PC-3 (cell line): ENCODE measurements at regions not wholly inside any gene's neighbourhood (a gene's known extent, or its start where the extent isn't known, plus 50 kb on each side); places are given as distances from the start of the nearest gene placed in this dataset.
A peak's percentile ranks its signal among the peaks of the same experiment; 100 is the strongest.

Source experiments
- ATAC-seq: fragments of 200-7000 bp; cut with Tn5 transposase; 2 replicates; pipeline ENCODE4 v1.9.1; 2020; ENCODE audit warnings: mild to moderate bottlenecking, moderate library complexity
- BruUV-seq: library from RNA; stranded (reverse); fragments of 400-500 nt; replicated peaks from 2 replicates; lab custom pipeline; 2021; lab: Mats Ljungman, UMichigan
- CTCF ChIA-PET: fragments of 300-600 bp; sonication (Branson Sonifier 250); formaldehyde crosslinking; loops from one replicate; lab custom pipeline; 2022; ENCODE audit warnings: antibody characterized with exemption; lab: Charles Lee
- POLR2A ChIA-PET: fragments of 300-600 bp; sonication (Branson Sonifier 250); formaldehyde crosslinking; loops from one replicate; lab custom pipeline; 2022; ENCODE audit warnings: antibody characterized with exemption; ENCODE audit not compliant: unreplicated experiment; lab: Charles Lee
- DNase-seq: peaks from one replicate; pipeline ENCODE4 v3.0.0-alpha.2; 2015
- H2AFZ ChIP-seq: fragments of 300-600 bp; sonication (generic); 2 replicates; pipeline ENCODE4 v1.6.0; 2016; ENCODE audit warnings: antibody characterized with exemption, low read length
- H3F3A ChIP-seq: fragments of 300-600 bp; sonication (generic); one replicate; pipeline ENCODE4 v1.6.0; 2017; ENCODE audit warnings: antibody characterized with exemption, low read length, control low read depth, mild to moderate bottlenecking; ENCODE audit not compliant: unreplicated experiment
- H3K27ac ChIP-seq: fragments of 300-600 bp; sonication (generic); 2 replicates; pipeline ENCODE4 v1.5.1; 2016; ENCODE audit warnings: mild to moderate bottlenecking, low read length
- H3K27me3 ChIP-seq: fragments of 300-600 bp; sonication (generic); 2 replicates; pipeline ENCODE4 v1.6.1; 2016; ENCODE audit warnings: low read length, mixed read lengths
- H3K36me3 ChIP-seq: fragments of 300-600 bp; sonication (generic); 2 replicates; pipeline ENCODE4 v1.6.1; 2016; ENCODE audit warnings: low read depth, mixed run types, low read length, mixed read lengths
- H3K4me1 ChIP-seq: fragments of 300-600 bp; sonication (generic); 2 replicates; pipeline ENCODE4 v1.5.1; 2016; ENCODE audit warnings: low read length; ENCODE audit not compliant: insufficient read depth
- H3K4me2 ChIP-seq: fragments of 300-600 bp; sonication (generic); 2 replicates; pipeline ENCODE4 v1.6.0; 2016; ENCODE audit warnings: low read length
- H3K4me3 ChIP-seq: fragments of 300-600 bp; sonication (generic); 2 replicates; pipeline ENCODE4 v1.5.1; 2016; ENCODE audit warnings: mild to moderate bottlenecking, low read length, mixed read lengths
- H3K79me2 ChIP-seq: fragments of 300-600 bp; sonication (generic); 2 replicates; pipeline ENCODE4 v1.6.1; 2017; ENCODE audit warnings: low read length, mixed read lengths
- H3K9ac ChIP-seq: fragments of 300-600 bp; sonication (generic); 2 replicates; pipeline ENCODE4 v1.6.0; 2016; ENCODE audit warnings: mild to moderate bottlenecking, low read length
- H3K9me2 ChIP-seq: fragments of 300-600 bp; sonication (generic); replicated peaks from 2 replicates; pipeline ENCODE4 v1.6.1; 2016; ENCODE audit warnings: mixed run types, low read length, mixed read lengths
- H3K9me3 ChIP-seq: fragments of 300-600 bp; sonication (generic); 2 replicates; pipeline ENCODE4 v1.6.1; 2016; ENCODE audit warnings: low read length, mixed read lengths
- H4K20me1 ChIP-seq: fragments of 300-600 bp; sonication (generic); 2 replicates; pipeline ENCODE4 v1.6.1; 2016; ENCODE audit warnings: low read length, mixed read lengths
- CTCF ChIP-seq: fragments of 300-600 bp; sonication (generic); conservative IDR thresholded peaks from 2 replicates; pipeline ENCODE4 v1.5.1; 2017; ENCODE audit warnings: antibody characterized with exemption, low read depth, mild to moderate bottlenecking, low read length
- EZH2 ChIP-seq: fragments of 300-600 bp; sonication (generic); IDR thresholded peaks from one replicate; pipeline ENCODE4 v1.6.1; 2017; ENCODE audit warnings: antibody characterized with exemption, mild to moderate bottlenecking, low read length; ENCODE audit not compliant: unreplicated experiment
- EZH2phosphoT487 ChIP-seq: fragments of 300-600 bp; sonication (generic); IDR thresholded peaks from 2 replicates; pipeline ENCODE4 v1.6.1; 2018; ENCODE audit warnings: mild to moderate bottlenecking, antibody characterized with exemption, low read length, borderline replicate concordance
- intact Hi-C: fragments of 100-400 bp; cut with micrococcal nuclease; formaldehyde crosslinking; loops from 2 replicates; pipeline ENCODE4 v1.9.0; 2023

GRCh38 chr13:44309794-44310757 lies 63.5 kb upstream of the SERP2 start:
- intact Hi-C loops = loop anchor here (2.0 to 10.0 kb wide), 3 partner anchors 55 to 405 kb away; no protein-coding TSS in a partner anchor
- H3K27ac ChIP-seq = peak overlapping the region; percentile 100

GRCh38 chr13:44311011-44311780 lies 62.4 kb upstream of the SERP2 start:
- peak; percentile 25 for ATAC-seq
- POLR2A ChIA-PET = interaction anchor here (0.6 kb wide), 1 partner anchor 126 kb away, joined by 4 read pairs; no protein-coding TSS in a partner anchor

More at GRCh38 chr13:44309794-44310757, 63.5 kb upstream of the SERP2 start:
- ChIA-PET POLR2A (interaction anchor here (0.6 kb wide), 2 partner anchors 125 to 248 kb away, joined by 9 to 16 read pairs; no protein-coding TSS in a partner anchor), CTCF (interaction anchor here (0.6 kb wide), 1 partner anchor 157 kb away, joined by 3 read pairs; no protein-coding TSS in a partner anchor)
- H3K4me3 ChIP-seq = no peak overlapping the region
- H3K9me2 ChIP-seq = no peaks in the 10 kb centered on the region
- peaks cover 90% of the 10 kb centered on the region for H3K4me1 ChIP-seq
- peak; percentile 68 for DNase-seq
- H3K4me2 ChIP-seq = peak overlapping the region; percentile 34
- no peaks in the 10 kb centered on the region for H3K27me3 ChIP-seq
- no peaks in the 10 kb centered on the region for H3K79me2 ChIP-seq
- H3K9ac ChIP-seq = peak overlapping the region; percentile 99
- no peaks in the 10 kb centered on the region for H3K9me3 ChIP-seq
- peaks cover 4% of the 10 kb centered on the region for H3F3A ChIP-seq
- TF ChIP-seq EZH2phosphoT487 = no peak
- TF ChIP-seq EZH2 = no peak
- no peak for TF ChIP-seq CTCF
- H4K20me1 ChIP-seq = no peaks in the 10 kb centered on the region
- no peaks in the 10 kb centered on the region for H3K36me3 ChIP-seq
- ATAC-seq = no peak
- no peak overlapping the region for H2AFZ ChIP-seq
- BruUV-seq = TSS peak; percentile 11

More at GRCh38 chr13:44311011-44311780, 62.4 kb upstream of the SERP2 start:
- Histone ChIP-seq H3K27ac (peak overlapping the region; percentile 100), H4K20me1 (no peaks in the 10 kb centered on the region), H3K79me2 (no peaks in the 10 kb centered on the region), H3F3A (peaks cover 4% of the 10 kb centered on the region), H2AFZ (no peak overlapping the region), H3K9me3 (no peaks in the 10 kb centered on the region), H3K4me3 (no peak overlapping the region), H3K4me2 (peak overlapping the region; percentile 35; the same call in 1 of the 2 replicates), H3K36me3 (no peaks in the 10 kb centered on the region), H3K27me3 (no peaks in the 10 kb centered on the region), H3K9ac (peak overlapping the region; percentile 99), H3K9me2 (no peaks in the 10 kb centered on the region), H3K4me1 (peaks cover 79% of the 10 kb centered on the region)
- intact Hi-C loops = loop anchor here (2.0 kb wide), 2 partner anchors 54 to 260 kb away; no protein-coding TSS in a partner anchor
- CTCF ChIA-PET = no interaction called here
- BruUV-seq = no TSS peak
- DNase-seq = peak; percentile 91
- TF ChIP-seq CTCF (no peak), EZH2phosphoT487 (no peak), EZH2 (no peak)
